ENCODE measurements at regions not wholly inside any gene's neighbourhood (a gene's known extent, or its start where the extent isn't known, plus 50 kb on each side); places are given as distances from the start of the nearest gene placed in this dataset.

- Histone ChIP-seq H3K36me3 (ENCODE audit: insufficient read depth, low read length) (no peaks in the 10 kb centered on the region), H3K4me3 (ENCODE audit: low read depth in 1 of 2, low read length in 2 of 2) (no peak overlapping the region), H3K4me2 (ENCODE audit: insufficient read depth, low read length) (no peak overlapping the region), H3K27ac (ENCODE audit: low read length) (no peak overlapping the region), H2AFZ (ENCODE audit: low read depth, low read length) (no peak overlapping the region), H3K9ac (ENCODE audit: low read depth, low read length) (no peak overlapping the region), H3K79me2 (ENCODE audit: insufficient read depth, low read length) (no peaks in the 10 kb centered on the region), H3K9me3 (ENCODE audit: insufficient read depth, low read length, severe bottlenecking) (no peaks in the 10 kb centered on the region), H3K4me1 (ENCODE audit: insufficient read depth, low read length) (no peaks in the 10 kb centered on the region), H3K27me3 (ENCODE audit: insufficient read depth, low read length, poor library complexity) (no peaks in the 10 kb centered on the region), H4K20me1 (ENCODE audit: insufficient read depth, low read length) (no peaks in the 10 kb centered on the region)
- DNase-seq (no peak), ATAC-seq (ENCODE audit: insufficient read depth, low read depth) (no peak)
- no peak for TF ChIP-seq EZH2 (IDR thresholded peaks at IDR 0.05; ENCODE audit: borderline replicate concordance, low read depth, low read length, severe bottlenecking)
- TF ChIP-seq, protein P1, sequence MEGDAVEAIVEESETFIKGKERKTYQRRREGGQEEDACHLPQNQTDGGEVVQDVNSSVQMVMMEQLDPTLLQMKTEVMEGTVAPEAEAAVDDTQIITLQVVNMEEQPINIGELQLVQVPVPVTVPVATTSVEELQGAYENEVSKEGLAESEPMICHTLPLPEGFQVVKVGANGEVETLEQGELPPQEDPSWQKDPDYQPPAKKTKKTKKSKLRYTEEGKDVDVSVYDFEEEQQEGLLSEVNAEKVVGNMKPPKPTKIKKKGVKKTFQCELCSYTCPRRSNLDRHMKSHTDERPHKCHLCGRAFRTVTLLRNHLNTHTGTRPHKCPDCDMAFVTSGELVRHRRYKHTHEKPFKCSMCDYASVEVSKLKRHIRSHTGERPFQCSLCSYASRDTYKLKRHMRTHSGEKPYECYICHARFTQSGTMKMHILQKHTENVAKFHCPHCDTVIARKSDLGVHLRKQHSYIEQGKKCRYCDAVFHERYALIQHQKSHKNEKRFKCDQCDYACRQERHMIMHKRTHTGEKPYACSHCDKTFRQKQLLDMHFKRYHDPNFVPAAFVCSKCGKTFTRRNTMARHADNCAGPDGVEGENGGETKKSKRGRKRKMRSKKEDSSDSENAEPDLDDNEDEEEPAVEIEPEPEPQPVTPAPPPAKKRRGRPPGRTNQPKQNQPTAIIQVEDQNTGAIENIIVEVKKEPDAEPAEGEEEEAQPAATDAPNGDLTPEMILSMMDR (IDR thresholded peaks at IDR 0.05; ENCODE audit: borderline replicate concordance, extremely low read depth, low read length, poor library complexity, severe bottlenecking), result no peak
Measured at GRCh38 chr3:106371971-106372805, 503.4 kb upstream of the CBLB start.

GRCh38 chr3:106372806-106373190, 504.0 kb upstream of the CBLB start:
- ATAC-seq (ENCODE audit: insufficient read depth, low read depth) (no peak), DNase-seq (no peak)
- Histone ChIP-seq H3K27me3 (ENCODE audit: insufficient read depth, low read length, poor library complexity) (no peaks in the 10 kb centered on the region), H3K79me2 (ENCODE audit: insufficient read depth, low read length) (no peaks in the 10 kb centered on the region), H4K20me1 (ENCODE audit: insufficient read depth, low read length) (no peaks in the 10 kb centered on the region), H2AFZ (ENCODE audit: low read depth, low read length) (no peak overlapping the region), H3K4me2 (ENCODE audit: insufficient read depth, low read length) (no peak overlapping the region), H3K4me1 (ENCODE audit: insufficient read depth, low read length) (no peaks in the 10 kb centered on the region), H3K9ac (ENCODE audit: low read depth, low read length) (no peak overlapping the region), H3K9me3 (ENCODE audit: insufficient read depth, low read length, severe bottlenecking) (no peaks in the 10 kb centered on the region), H3K27ac (ENCODE audit: low read length) (no peak overlapping the region), H3K36me3 (ENCODE audit: insufficient read depth, low read length) (no peaks in the 10 kb centered on the region), H3K4me3 (ENCODE audit: low read depth in 1 of 2, low read length in 2 of 2) (no peak overlapping the region)
- no peak for TF ChIP-seq EZH2 (IDR thresholded peaks at IDR 0.05; ENCODE audit: borderline replicate concordance, low read depth, low read length, severe bottlenecking)
- TF ChIP-seq, protein P1 (IDR thresholded peaks at IDR 0.05; ENCODE audit: borderline replicate concordance, extremely low read depth, low read length, poor library complexity, severe bottlenecking), result no peak

DNA sequence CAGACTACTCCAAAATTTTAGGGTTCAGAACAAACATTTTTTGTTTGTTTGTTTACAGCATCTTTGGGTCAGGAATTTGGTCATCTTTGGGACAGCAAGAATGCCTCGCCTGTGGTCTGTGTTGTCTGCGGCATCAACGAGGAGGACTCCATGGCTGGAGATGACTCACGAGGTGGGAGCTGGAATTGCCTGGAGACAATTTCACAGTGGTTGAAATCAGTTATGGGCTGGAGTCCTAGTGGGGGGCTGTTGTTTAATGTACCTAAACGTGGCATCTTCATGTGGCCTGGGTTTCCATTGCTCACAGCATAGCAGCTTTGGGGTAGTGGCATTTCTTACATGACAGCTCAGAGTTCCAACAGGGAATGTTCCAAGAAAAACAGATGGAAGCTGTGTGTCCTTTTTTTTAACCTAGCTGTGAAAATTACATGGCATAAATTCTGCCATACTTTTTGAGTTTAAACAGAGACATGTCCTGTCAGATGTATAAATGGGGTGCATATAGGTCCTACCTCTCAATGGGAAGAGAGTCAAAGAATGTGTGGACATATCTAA, 507.3 kb upstream of the CBLB start:
- Histone ChIP-seq H3K79me2 (ENCODE audit: insufficient read depth, low read length) (no peaks in the 10 kb centered on the region), H2AFZ (ENCODE audit: low read depth, low read length) (no peak overlapping the region), H3K36me3 (ENCODE audit: insufficient read depth, low read length) (no peaks in the 10 kb centered on the region), H3K4me1 (ENCODE audit: insufficient read depth, low read length) (no peaks in the 10 kb centered on the region), H4K20me1 (ENCODE audit: insufficient read depth, low read length) (no peaks in the 10 kb centered on the region), H3K27me3 (ENCODE audit: insufficient read depth, low read length, poor library complexity) (no peaks in the 10 kb centered on the region), H3K4me3 (ENCODE audit: low read depth in 1 of 2, low read length in 2 of 2) (no peak overlapping the region), H3K27ac (ENCODE audit: low read length) (no peak overlapping the region), H3K9ac (ENCODE audit: low read depth, low read length) (no peak overlapping the region), H3K4me2 (ENCODE audit: insufficient read depth, low read length) (no peak overlapping the region), H3K9me3 (ENCODE audit: insufficient read depth, low read length, severe bottlenecking) (no peaks in the 10 kb centered on the region)
- ATAC-seq (ENCODE audit: insufficient read depth, low read depth), result no peak
- DNase-seq, result no peak
- TF ChIP-seq, protein P1 (IDR thresholded peaks at IDR 0.05; ENCODE audit: borderline replicate concordance, extremely low read depth, low read length, poor library complexity, severe bottlenecking), result no peak
- TF ChIP-seq EZH2 (IDR thresholded peaks at IDR 0.05; ENCODE audit: borderline replicate concordance, low read depth, low read length, severe bottlenecking), result no peak
